ENCODE measurements at regions not wholly inside any gene's neighbourhood (a gene's known extent, or its start where the extent isn't known, plus 50 kb on each side); places are given as distances from the start of the nearest gene placed in this dataset.

GRCh38 chr5:4703931-4704458 is 436.1 kb upstream of the ADAMTS16 start:
- no peak for DNase-seq (ENCODE audit: low read depth in 2 of 2)

GRCh38 chr5:4704951-4705350 is 435.2 kb upstream of the ADAMTS16 start:
- no peak for DNase-seq (ENCODE audit: low read depth in 2 of 2)

- DNase-seq (ENCODE audit: low read depth in 2 of 2), result no peak
Observed at GRCh38 chr5:4716781-4717180, 423.3 kb upstream of the ADAMTS16 start.

GRCh38 chr5:4717446-4717845 is 422.7 kb upstream of the ADAMTS16 start:
- DNase-seq (ENCODE audit: low read depth in 2 of 2), result no peak

- no peak for DNase-seq (ENCODE audit: low read depth in 2 of 2)
Observed at GRCh38 chr5:4720831-4721230, 419.3 kb upstream of the ADAMTS16 start.

- no peak for DNase-seq (ENCODE audit: low read depth in 2 of 2)
Observed at GRCh38 chr5:4722886-4723285, 417.2 kb upstream of the ADAMTS16 start.

GRCh38 chr5:4725594-4725993 is 414.5 kb upstream of the ADAMTS16 start:
- no peak for DNase-seq (ENCODE audit: low read depth in 2 of 2)

- DNase-seq (ENCODE audit: low read depth in 2 of 2), result no peak
Observed at GRCh38 chr5:4730279-4730678, 409.9 kb upstream of the ADAMTS16 start.

GRCh38 chr5:4734348-4734747 is 405.8 kb upstream of the ADAMTS16 start:
- no peak for DNase-seq (ENCODE audit: low read depth in 2 of 2)

GRCh38 chr5:4735261-4735660 is 404.9 kb upstream of the ADAMTS16 start:
- DNase-seq (ENCODE audit: low read depth in 2 of 2), result no peak

- no peak for DNase-seq (ENCODE audit: low read depth in 2 of 2)
Observed at GRCh38 chr5:4737868-4738267, 402.3 kb upstream of the ADAMTS16 start.

- no peak for DNase-seq (ENCODE audit: low read depth in 2 of 2)
Observed at GRCh38 chr5:4738298-4738697, 401.8 kb upstream of the ADAMTS16 start.

GRCh38 chr5:4740156-4740555 is 400.0 kb upstream of the ADAMTS16 start:
- no peak for DNase-seq (ENCODE audit: low read depth in 2 of 2)

- no peak for DNase-seq (ENCODE audit: low read depth in 2 of 2)
Observed at GRCh38 chr5:4758550-4758949, 381.6 kb upstream of the ADAMTS16 start.

GRCh38 chr5:4758996-4759395 is 381.1 kb upstream of the ADAMTS16 start:
- no peak for DNase-seq (ENCODE audit: low read depth in 2 of 2)

GRCh38 chr5:4762316-4762715 is 377.8 kb upstream of the ADAMTS16 start:
- no peak for DNase-seq (ENCODE audit: low read depth in 2 of 2)

GRCh38 chr5:4765411-4765810 is 374.7 kb upstream of the ADAMTS16 start:
- DNase-seq (ENCODE audit: low read depth in 2 of 2), result no peak

- DNase-seq (ENCODE audit: low read depth in 2 of 2), result no peak
Observed at GRCh38 chr5:4766101-4766500, 374.0 kb upstream of the ADAMTS16 start.

- no peak for DNase-seq (ENCODE audit: low read depth in 2 of 2)
Observed at GRCh38 chr5:4772591-4772990, 367.5 kb upstream of the ADAMTS16 start.

- no peak for DNase-seq (ENCODE audit: low read depth in 2 of 2)
Observed at GRCh38 chr5:4773827-4774317, 366.3 kb upstream of the ADAMTS16 start.

- DNase-seq (ENCODE audit: low read depth in 2 of 2), result no peak
Observed at GRCh38 chr5:4777435-4777834, 362.7 kb upstream of the ADAMTS16 start.

- no peak for DNase-seq (ENCODE audit: low read depth in 2 of 2)
Observed at GRCh38 chr5:4780633-4781032, 359.5 kb upstream of the ADAMTS16 start.

- DNase-seq (ENCODE audit: low read depth in 2 of 2), result no peak
Observed at GRCh38 chr5:4781299-4781698, 358.8 kb upstream of the ADAMTS16 start.

GRCh38 chr5:4785971-4786370 is 354.2 kb upstream of the ADAMTS16 start:
- DNase-seq (ENCODE audit: low read depth in 2 of 2), result no peak
